AG04450 (cell line): ENCODE measurements at regions not wholly inside any gene's neighbourhood (a gene's known extent, or its start where the extent isn't known, plus 50 kb on each side); places are given as distances from the start of the nearest gene placed in this dataset.

ENCODE experiments used
- CTCF ChIA-PET: fragments of 300-600, 350-600 bp; formaldehyde crosslinking; extraction: SDS; loops from one replicate; lab custom pipeline; 2022; ENCODE audit warnings: antibody characterized with exemption, inconsistent platforms; lab: Charles Lee
- POLR2A ChIA-PET: fragments of 350-600 bp; formaldehyde crosslinking; extraction: SDS; loops from one replicate; lab custom pipeline; 2021; ENCODE audit warnings: antibody characterized with exemption, inconsistent platforms; lab: Yijun Ruan, JAX
- DNase-seq: peaks from one replicate; pipeline ENCODE4 v3.0.0-alpha.2; 2011; ENCODE audit warnings: low read depth, low spot score
- H3K27ac ChIP-seq: one replicate; pipeline ENCODE4 v1.5.1; 2012; ENCODE audit warnings: low read depth, low read length, control low read depth
- H3K27me3 ChIP-seq: one replicate; pipeline ENCODE4 v1.6.0; 2012; ENCODE audit warnings: low read length; ENCODE audit not compliant: control insufficient read depth, insufficient read depth
- H3K4me3 ChIP-seq: 2 replicates; pipeline ENCODE4 v1.5.1; 2011; ENCODE audit warnings: mild to moderate bottlenecking, low read depth, low read length, control low read depth
- H3K9me3 ChIP-seq: 2 replicates; pipeline ENCODE4 v1.5.1; 2012; ENCODE audit warnings: low read length; ENCODE audit not compliant: control insufficient read depth, insufficient read depth
- TF ChIP-seq, protein P1 (sequence below): IDR thresholded peaks from 2 replicates; pipeline ENCODE4 v1.5.1; 2011; ENCODE audit warnings: low read depth, low read length, control low read depth, inconsistent platforms

DNA sequence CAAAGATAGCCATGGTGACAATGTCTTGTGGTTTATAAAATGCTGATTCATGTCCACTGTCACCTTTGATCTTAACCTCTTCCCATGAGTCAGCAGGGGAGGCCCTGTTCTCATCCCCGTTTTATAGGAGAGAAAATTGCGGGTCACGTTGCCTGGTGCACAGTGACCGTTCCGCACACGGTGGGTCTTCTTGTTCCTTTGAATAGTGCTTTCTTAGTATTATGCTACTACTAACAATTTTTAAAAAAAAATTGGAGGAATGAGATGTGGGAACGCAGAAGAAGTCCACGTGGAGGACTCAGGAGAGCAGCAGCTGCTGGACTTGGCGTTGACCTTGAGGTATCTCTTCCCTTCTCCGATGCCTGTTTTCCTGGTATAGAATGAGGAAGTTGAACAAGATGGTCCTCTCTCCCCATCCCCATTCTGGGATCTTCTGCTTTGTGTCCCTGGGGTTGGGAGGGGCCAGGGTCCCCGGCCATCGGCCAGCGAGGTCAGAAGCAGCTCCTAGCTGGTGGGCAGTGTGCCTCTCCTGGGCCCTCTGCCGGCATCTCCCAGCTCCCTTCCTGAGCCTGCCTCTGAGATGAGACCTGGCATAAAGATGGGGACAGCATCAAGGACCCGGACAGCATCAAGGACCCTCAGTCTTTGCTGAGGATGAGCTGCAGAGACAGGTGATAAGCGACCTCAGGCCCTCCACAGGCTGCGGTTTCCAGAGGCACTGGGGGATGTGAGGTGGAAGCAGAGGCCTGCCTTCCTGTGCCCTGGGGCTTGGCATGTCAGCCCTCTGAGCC is 143.9 kb downstream of the C9orf50 start:
- Histone ChIP-seq H3K27me3 (no peaks in the 10 kb centered on the region), H3K9me3 (peaks cover 11% of the 10 kb centered on the region), H3K27ac (no peak overlapping the region), H3K4me3 (no peak overlapping the region)
- DNase-seq, result no peak
- POLR2A ChIA-PET, result interaction anchor here (1.5 kb wide), 1 partner anchor 299 kb away, joined by 3 read pairs; the partner anchor contains the start of gene IER5L
- CTCF ChIA-PET, result no interaction called here
- TF ChIP-seq, protein P1, sequence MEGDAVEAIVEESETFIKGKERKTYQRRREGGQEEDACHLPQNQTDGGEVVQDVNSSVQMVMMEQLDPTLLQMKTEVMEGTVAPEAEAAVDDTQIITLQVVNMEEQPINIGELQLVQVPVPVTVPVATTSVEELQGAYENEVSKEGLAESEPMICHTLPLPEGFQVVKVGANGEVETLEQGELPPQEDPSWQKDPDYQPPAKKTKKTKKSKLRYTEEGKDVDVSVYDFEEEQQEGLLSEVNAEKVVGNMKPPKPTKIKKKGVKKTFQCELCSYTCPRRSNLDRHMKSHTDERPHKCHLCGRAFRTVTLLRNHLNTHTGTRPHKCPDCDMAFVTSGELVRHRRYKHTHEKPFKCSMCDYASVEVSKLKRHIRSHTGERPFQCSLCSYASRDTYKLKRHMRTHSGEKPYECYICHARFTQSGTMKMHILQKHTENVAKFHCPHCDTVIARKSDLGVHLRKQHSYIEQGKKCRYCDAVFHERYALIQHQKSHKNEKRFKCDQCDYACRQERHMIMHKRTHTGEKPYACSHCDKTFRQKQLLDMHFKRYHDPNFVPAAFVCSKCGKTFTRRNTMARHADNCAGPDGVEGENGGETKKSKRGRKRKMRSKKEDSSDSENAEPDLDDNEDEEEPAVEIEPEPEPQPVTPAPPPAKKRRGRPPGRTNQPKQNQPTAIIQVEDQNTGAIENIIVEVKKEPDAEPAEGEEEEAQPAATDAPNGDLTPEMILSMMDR, result no peak

DNA sequence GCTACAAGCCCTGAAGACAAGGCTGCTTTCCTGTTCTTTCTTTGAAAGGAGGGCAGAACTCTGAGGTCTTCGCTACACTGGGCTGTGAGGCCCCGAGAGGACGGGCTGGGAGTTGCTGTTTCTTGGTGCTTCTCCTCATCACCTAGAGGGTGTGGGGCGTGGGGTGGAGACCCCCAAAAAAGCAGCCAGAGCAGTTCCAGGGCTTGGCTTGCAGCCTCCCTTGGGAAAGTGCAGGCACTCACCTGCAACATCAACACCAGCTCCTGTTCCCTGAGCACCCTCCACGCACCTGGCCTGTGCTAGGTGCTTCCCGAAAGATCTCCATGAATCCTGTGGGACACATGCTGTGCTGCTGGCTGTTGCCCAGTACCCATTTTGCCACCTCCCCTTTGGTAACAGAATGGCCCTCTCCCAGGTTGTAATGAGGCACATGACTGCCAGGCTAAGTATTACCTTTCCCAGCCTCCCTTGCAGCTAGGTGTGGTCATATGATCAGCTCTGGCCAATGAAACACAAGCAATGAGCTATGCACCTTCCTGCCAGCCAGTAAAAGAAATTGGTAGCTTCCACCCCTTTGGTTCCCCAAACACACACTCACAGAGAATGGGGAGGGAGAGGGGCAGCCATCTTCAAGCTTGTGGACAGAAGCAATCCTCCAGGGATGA is 146.0 kb downstream of the C9orf50 start:
- H3K9me3 ChIP-seq, result peaks cover 11% of the 10 kb centered on the region
- no peak for DNase-seq
- H3K27me3 ChIP-seq, result no peaks in the 10 kb centered on the region
- H3K4me3 ChIP-seq, result no peak overlapping the region
- no peak overlapping the region for H3K27ac ChIP-seq
- CTCF ChIA-PET, result interaction anchor here (0.6 kb wide), 1 partner anchor 167 kb away, joined by 5 read pairs; no protein-coding TSS in a partner anchor
- POLR2A ChIA-PET, result interaction anchor here (0.6 kb wide), 1 partner anchor 308 kb away, joined by 8 read pairs; no protein-coding TSS in a partner anchor
- TF ChIP-seq, protein P1, result no peak

DNA sequence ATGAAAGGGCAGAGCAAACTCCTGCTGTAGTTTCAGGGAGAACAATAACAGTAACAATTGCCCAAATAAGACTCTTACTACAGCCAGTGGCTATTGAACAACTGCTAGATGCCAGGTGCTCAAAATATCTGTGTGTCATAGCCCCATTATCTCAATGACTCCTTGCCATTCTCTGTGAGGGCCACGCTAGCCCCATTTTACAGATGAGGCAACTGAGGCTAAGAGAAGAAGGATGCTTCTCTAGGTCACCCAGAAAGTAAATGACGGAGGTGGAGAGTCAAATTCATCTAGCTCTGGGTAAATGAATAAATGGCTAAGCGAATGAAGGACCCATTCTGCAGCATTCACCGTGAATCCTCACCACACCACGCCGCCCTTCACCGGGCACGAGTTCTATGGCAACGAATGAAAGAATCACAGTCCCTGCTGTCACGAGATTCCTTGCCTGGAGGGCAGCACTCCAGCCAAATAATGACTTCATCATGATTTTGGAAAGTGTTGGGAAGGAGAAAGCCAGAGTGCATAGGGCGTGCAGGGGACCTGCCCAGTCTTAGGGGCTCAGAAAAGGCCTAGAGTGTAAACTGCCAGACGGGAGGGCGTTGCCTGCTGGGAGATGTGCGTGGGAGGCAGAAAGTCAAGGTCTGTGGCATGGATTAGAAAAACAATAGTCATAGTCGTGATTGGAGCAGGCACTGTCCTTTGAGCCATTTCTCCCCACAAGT is 147.2 kb downstream of the C9orf50 start:
- DNase-seq, result no peak
- no peak overlapping the region for H3K4me3 ChIP-seq
- H3K27me3 ChIP-seq, result no peaks in the 10 kb centered on the region
- TF ChIP-seq, protein P1, result no peak
- CTCF ChIA-PET, result no interaction called here
- no peak overlapping the region for H3K27ac ChIP-seq
- H3K9me3 ChIP-seq, result peaks cover 11% of the 10 kb centered on the region
- POLR2A ChIA-PET, result no interaction called here

DNA sequence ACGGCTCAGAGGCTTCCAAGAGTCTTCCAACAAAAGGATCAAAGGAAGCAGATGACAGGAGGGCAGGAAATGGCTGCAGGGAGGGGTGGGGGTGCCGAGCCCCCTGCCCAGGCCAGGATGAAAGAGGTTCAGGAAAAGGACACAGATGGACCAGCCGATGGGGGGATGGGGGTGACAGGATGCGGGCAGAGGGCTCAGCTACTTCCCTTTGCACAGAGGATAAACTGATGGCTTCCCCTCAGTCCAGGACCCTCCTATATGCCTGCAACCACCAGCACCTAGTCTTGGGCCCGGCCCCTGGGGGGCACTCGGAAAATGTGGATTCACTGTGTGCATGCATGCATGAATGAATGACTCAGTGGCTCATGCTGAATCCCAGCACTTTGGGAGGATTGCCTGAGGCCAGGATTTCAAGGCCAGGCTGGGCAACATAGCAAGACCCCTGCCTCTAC is 148.2 kb downstream of the C9orf50 start:
- no peak for DNase-seq
- Histone ChIP-seq H3K9me3 (peaks cover 11% of the 10 kb centered on the region), H3K27ac (no peak overlapping the region), H3K4me3 (no peak overlapping the region), H3K27me3 (no peaks in the 10 kb centered on the region)
- POLR2A ChIA-PET, result no interaction called here
- TF ChIP-seq, protein P1, result no peak
- CTCF ChIA-PET, result no interaction called here
